ENCODE measurements at regions not wholly inside any gene's neighbourhood (a gene's known extent, or its start where the extent isn't known, plus 50 kb on each side); places are given as distances from the start of the nearest gene placed in this dataset.
"Not testable (repeated sequence)": the region's sequence is repeated elsewhere in the genome, so short reads cannot be mapped to it uniquely, and the experiment has no call there.

- DNase-seq, result no peak
Measured at GRCh38 chr13:90032313-90032712, 1315.2 kb upstream of the MIR17HG start.

DNA sequence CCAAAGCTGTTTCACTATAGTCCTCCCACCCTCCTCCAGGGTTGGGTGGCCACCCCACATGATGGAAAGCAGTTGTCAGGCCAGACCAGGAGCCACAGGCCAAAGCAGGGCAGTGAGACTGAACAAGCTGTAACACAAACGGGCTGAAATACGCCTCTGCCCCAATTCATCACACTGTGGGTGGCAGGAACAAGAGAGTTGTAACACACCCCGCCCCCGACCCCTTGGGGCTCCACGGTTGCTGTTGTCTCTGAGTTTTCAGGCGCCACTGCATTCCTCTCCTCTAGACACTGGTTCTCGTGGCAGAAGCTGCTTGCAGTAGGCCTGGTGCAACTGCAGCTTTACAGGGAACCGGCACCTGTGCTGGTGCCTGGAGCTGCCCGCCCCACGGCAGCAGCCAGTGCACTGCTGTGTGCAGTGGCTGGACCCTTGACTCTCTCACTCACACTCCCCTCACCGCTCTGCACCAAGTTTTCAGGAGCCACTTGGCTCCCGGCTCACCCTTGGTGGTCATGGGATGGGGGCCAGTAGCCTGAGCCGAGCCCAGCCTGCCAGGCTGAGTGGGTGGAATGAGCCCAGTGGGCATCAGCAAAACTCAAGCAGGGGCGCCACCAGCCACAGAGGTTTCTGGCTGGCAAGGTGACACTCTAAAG is 1314.5 kb upstream of the MIR17HG start:
- DNase-seq, result no peak

GRCh38 chr13:90039516-90039915 is 1308.0 kb upstream of the MIR17HG start:
- no peak for DNase-seq

GRCh38 chr13:90047600-90047999 is 1299.9 kb upstream of the MIR17HG start:
- DNase-seq, result no peak

- no peak for DNase-seq
Measured at GRCh38 chr13:90049989-90050671, 1297.4 kb upstream of the MIR17HG start.

- no peak for DNase-seq
Measured at GRCh38 chr13:90055121-90055520, 1292.4 kb upstream of the MIR17HG start.

DNA sequence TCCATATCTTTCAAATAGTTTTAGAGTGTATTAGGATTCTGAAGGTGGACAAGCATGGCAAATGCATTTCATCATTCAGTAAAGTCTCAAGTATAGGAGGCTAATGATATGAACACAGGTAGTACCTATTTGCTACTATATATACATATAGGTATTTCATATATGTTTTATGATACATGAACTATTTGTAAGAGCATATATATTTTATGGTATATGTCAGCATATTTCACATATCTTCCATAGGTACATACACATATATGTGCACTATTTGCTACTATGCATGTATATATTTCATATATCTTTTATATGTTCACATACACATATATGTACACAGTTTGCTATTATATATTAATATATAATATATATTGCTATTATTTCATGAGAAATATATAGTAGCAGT is 1291.7 kb upstream of the MIR17HG start:
- no peak for DNase-seq

- DNase-seq, result not testable (repeated sequence)
Measured at GRCh38 chr13:90064226-90064625, 1283.3 kb upstream of the MIR17HG start.

DNA sequence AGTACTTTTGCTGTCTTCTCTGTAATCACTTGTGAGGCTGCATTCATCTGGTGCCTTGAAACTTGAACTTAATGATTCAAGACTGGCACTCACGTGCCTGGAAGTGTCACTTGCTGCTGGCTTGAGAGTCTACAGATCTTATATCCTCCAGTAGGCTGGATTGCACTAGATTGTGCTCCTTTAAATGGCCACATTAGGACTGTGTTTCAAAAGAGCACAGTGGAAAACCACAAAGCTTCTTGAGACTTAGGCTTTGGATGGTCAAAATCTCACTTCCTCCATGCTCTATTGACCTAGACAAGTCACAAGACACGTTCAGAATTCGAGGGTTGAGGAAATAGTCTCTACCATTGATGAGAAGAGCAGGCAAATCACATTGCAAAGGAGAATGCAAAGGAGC is 1278.8 kb upstream of the MIR17HG start:
- DNase-seq, result no peak

DNA sequence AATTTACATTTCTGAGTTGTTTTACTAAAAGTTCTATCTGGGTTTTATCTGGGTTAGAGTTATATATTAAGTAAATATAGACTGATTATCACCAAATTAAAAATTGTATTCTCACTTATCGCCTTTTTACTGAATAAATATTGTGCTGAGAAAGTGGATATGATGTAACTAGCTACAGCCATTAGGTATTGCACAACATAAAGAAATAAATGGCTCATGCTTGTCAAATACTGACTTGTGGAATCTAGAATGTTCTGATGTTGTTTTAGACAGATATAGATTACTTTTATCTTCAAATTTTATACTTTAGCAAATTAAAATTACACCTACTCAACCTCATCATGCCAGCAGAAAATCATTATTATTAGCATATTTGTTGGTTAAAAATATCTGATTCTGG is 1277.1 kb upstream of the MIR17HG start:
- no peak for DNase-seq

- no peak for DNase-seq
Measured at GRCh38 chr13:90070837-90071525, 1276.5 kb upstream of the MIR17HG start.

DNA sequence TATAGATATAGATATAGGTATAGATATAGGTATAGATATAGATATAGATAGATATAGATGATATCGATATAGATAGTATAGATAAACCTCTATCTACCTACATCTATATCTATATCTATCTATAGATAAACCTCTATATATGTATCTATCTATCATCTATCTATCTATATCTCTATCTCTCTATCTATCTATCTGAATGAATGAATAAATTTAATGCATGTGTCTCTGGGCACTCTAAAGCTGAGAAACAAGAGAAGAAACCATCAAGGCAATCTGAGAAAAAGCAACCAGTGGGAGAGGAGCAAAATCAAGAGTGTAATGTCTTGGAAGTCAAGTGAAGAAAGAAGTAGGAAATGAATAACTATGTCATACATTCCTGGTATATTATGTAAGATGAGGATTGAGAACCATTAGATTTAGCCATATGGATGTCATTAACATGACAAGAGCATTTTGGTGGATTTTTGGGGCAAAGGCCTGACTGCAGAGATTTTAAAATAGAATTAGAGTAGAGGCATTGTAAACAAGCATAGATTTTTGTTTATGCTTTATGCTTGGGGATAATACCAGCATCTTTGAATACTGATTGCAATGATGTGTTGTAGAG is 1262.7 kb upstream of the MIR17HG start:
- no peak for DNase-seq

GRCh38 chr13:90089051-90089450 is 1258.4 kb upstream of the MIR17HG start:
- DNase-seq, result no peak

GRCh38 chr13:90091611-90092010 is 1255.9 kb upstream of the MIR17HG start:
- no peak for DNase-seq

DNA sequence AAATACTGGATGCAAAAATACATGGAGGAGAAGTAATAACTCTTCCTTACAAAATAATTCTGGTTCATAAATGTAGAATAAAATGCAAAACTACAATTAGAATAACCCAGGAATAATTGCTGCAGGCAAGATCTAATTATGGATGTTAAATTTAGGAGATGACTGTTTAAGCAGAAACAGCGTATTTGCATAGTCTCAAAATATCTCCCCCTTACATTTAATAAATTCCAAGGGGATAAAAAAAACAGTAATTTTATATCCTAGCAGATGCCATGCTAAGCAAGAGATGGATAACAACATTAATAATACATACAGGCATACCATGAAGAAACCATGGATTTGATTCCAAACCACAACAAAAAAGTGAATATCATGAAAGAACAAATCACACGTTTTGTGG is 1253.1 kb upstream of the MIR17HG start:
- no peak for DNase-seq

DNA sequence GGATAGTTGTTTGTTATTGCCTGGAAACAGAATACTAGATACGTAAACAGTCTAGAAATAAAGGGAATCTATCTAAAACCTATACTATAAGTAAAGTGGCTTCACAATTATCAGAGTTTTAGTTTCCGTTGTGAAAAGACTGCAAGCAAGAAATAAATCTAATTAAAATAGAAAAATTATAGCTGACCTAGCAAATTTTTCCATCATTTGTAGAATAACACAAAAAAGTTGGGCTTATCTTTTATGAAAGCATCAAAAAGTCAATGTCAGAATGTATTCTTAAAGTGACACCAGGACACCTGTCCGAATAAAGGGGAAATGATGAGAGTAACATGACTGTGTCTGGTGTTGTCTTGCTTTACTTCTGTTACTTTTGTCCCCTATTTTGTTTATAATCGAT is 1248.9 kb upstream of the MIR17HG start:
- DNase-seq, result no peak

GRCh38 chr13:90099847-90100246 is 1247.6 kb upstream of the MIR17HG start:
- DNase-seq, result no peak

DNA sequence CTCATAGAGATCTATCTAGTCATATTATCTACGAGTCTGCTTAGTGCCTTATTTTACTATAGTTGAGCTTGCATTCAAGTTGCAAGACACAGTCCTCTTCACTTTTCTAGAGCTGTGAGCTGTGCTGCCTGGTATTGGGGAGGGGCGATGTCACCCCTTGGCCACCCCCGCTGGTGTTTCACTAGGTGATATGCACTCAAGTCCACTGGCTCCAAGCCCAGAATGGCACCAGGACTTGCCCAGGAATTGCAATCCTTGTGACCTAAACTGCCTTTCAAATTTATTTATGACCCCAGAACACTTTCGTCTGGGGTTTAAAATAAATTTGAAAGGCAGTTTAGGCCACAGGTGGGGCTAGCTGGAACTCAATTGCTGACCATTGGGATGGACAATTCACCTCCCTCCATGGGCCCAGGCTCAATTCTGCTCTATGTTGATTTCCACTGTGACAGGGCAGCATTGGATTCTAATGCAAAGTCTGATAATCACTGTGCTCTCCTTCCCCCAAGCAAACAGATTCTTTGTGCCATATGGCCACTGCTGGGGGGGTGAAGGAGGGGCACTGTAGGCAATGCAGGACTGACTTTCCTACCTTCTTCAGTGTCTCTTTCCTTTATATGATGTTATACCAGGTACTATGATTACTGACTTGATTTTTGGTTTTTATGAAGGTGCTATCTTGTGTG is 1244.2 kb upstream of the MIR17HG start:
- DNase-seq, result no peak

DNA sequence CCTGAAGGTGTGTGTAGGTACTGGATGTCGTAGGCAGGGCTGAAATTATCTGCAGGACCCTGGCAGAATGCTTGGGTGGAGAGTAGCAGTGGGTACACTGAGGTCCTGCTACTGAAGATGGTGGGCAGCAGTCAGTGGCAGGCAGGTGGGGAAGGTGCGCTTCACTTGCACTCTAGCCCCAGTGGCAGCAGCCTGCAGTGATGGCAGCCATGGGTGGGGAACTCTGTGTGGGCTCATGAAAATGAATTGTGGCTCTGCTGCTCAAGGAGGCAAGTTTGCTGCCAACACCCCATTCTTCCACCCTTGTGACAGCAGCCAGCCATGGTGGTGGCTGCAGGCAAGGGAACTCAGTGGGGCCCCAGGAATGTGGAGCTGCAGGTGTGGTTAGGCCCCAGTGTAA is 1242.7 kb upstream of the MIR17HG start:
- no peak for DNase-seq

DNA sequence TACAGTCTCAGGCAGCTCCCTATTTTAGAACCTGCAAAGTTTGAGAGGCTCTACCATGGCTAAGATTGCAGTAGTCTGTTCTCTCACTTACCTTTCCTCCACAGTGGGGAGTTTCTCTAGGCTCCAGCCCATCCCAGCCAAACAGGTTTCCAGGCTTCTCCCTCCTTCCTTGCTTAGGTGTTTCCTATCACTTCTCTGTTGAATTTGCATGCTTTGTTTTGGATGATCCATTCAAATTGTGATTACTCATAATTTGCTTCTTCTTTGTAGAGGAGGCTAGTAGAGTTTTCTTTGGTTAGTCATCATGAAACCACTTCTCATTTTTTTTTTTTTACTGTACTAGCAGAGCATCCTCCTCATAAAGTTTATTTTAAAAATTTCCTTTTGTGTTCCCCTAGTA is 1242.2 kb upstream of the MIR17HG start:
- no peak for DNase-seq

DNA sequence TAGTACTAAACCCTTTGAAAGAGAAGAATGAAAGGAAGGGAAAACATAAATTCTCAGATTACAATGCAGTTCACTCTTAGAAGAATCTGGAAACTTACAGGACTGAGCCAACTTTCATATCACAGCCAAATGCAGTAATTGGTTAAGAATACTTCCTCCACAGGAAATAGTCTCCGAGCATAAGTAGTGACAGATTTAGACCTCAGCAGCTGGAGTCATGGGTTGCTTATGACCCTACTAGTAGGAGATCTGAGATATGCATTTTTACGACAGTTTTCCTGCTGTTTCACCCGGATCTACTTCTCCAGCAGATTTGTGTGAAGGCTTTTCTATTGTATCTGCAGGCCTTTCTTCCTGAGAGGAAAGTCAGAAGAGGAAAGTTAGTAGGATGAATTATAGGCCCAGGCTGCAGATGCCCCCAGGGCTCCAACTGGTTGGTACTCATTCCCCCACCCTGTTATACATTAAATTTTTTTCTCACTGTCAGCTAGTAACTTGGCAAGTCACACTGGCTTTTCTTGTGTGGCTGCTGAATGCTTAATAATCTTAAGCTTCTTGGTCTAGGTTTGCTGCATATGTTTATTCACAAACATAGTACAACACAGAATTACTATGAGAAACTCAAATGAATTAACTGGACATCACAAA is 1241.5 kb upstream of the MIR17HG start:
- DNase-seq, result no peak

DNA sequence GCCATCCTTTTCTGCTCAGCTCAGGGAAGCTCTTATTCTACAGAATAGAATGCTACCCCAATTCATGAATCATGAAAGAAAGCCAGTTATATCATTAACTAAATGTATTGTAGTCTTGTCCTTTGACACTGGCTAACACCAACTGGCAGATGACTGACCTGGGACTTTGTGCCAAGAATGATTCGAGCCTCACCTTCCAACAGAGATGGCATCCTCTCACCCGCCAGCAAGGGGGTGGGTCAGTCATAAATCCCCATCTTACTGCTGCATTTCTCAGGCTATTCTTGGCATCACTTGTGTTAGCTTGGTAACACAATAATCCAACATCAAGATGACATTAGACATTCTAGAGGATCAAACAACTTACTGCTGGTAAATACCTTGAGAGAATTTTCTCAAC is 1239.8 kb upstream of the MIR17HG start:
- no peak for DNase-seq

DNA sequence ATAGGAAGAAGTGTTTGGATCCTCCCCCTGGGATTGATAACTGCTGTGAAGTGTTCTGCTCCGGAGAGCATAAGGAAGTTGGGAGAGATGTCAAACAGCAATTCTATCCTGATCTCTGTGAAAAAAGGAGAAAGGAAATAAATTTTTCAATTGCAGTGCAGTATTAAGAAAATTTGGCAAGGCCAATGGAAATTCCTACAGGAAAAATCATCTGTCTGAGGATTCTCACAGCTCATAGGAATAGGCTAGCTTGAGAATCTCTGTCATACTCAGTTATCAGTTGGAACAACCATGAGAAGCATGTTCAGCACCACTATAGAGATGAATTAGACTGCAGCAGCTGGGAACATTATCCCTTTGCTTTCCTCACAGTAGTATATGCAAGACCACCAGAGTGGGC is 1238.9 kb upstream of the MIR17HG start:
- DNase-seq, result no peak

All from hippocampal formation (tissue), 2 donors.